Keratinocyte (primary cell): ENCODE measurements at regions not wholly inside any gene's neighbourhood (a gene's known extent, or its start where the extent isn't known, plus 50 kb on each side); places are given as distances from the start of the nearest gene placed in this dataset.

Experiments used
- DNase-seq: peaks from one replicate; pipeline ENCODE4 v3.0.0-alpha.2; 2011; ENCODE audit warnings: low read depth, missing footprints, low spot score
- FAIRE-seq: peaks from 2 replicates; lab custom pipeline; 2011; peaks lifted over from hg19 to GRCh38; lab: Jason Lieb, UNC
- H2AFZ ChIP-seq: 2 replicates; pipeline ENCODE4 v1.6.0; 2012; ENCODE audit warnings: low read length, control low read depth, inconsistent platforms; ENCODE audit not compliant: control insufficient read depth
- H3K27ac ChIP-seq: 2 replicates; pipeline ENCODE4 v1.5.1; 2011; ENCODE audit warnings: low read length; ENCODE audit not compliant: control insufficient read depth, insufficient read depth
- H3K27me3 ChIP-seq: 3 replicates; pipeline ENCODE4 v1.6.0; 2011; ENCODE audit warnings: low read length; ENCODE audit not compliant: control insufficient read depth, insufficient read depth; ENCODE audit errors: extremely low read depth
- H3K36me3 ChIP-seq, 2 experiments: 2 replicates in 1 of 2; 3 replicates in 1 of 2; pipeline ENCODE4 v1.5.1; 2011; ENCODE audit warnings: low read length in 2 of 2, mild to moderate bottlenecking in 1 of 2; ENCODE audit not compliant: control insufficient read depth in 2 of 2, insufficient read depth in 2 of 2; ENCODE audit errors: extremely low read depth in 1 of 2
- H3K4me1 ChIP-seq: 3 replicates; pipeline ENCODE4 v1.5.1; 2011; ENCODE audit warnings: low read length; ENCODE audit not compliant: control insufficient read depth, insufficient read depth; ENCODE audit errors: extremely low read depth
- H3K4me2 ChIP-seq: 3 replicates; pipeline ENCODE4 v1.6.0; 2011; ENCODE audit warnings: low read depth, low read length; ENCODE audit not compliant: control insufficient read depth, insufficient read depth; ENCODE audit errors: extremely low read depth
- H3K4me3 ChIP-seq, 3 experiments: fragments of 200-600 bp in 1 of 3; sonication (generic) in 1 of 3; 2 replicates in 2 of 3; 3 replicates in 1 of 3; pipeline ENCODE4 v1.5.1; 2011 to 2016; ENCODE audit warnings: low read length in 3 of 3, mild to moderate bottlenecking in 3 of 3, control low read depth in 2 of 3, inconsistent platforms in 1 of 3, low read depth in 1 of 3, mixed read lengths in 1 of 3, mixed run types in 1 of 3, moderate library complexity in 1 of 3; ENCODE audit not compliant: control insufficient read depth in 2 of 3, insufficient read depth in 2 of 3; ENCODE audit errors: extremely low read depth in 1 of 3
- H3K79me2 ChIP-seq: 2 replicates; pipeline ENCODE4 v1.6.0; 2012; ENCODE audit warnings: low read length; ENCODE audit not compliant: control insufficient read depth, insufficient read depth
- H3K9ac ChIP-seq: 3 replicates; pipeline ENCODE4 v1.6.0; 2011; ENCODE audit warnings: low read length; ENCODE audit not compliant: control insufficient read depth, insufficient read depth; ENCODE audit errors: extremely low read depth
- H3K9me1 ChIP-seq: 3 replicates; pipeline ENCODE4 v1.6.0; 2011; ENCODE audit warnings: low read length; ENCODE audit not compliant: control insufficient read depth, insufficient read depth; ENCODE audit errors: extremely low read depth
- H3K9me3 ChIP-seq: 2 replicates; pipeline ENCODE4 v1.5.1; 2012; ENCODE audit warnings: low read depth, low read length; ENCODE audit not compliant: control insufficient read depth
- H4K20me1 ChIP-seq: 3 replicates; pipeline ENCODE4 v1.6.0; 2011; ENCODE audit warnings: low read length; ENCODE audit not compliant: control insufficient read depth, insufficient read depth; ENCODE audit errors: extremely low read depth
- CTCF ChIP-seq, 3 experiments: IDR thresholded peaks in 1 of 3; conservative IDR thresholded peaks in 1 of 3; optimal IDR thresholded peaks in 1 of 3; 2 replicates in 2 of 3; 3 replicates in 1 of 3; pipeline versions ENCODE3 to v1.5.1; 2011; ENCODE audit warnings: low read length in 3 of 3, mild to moderate bottlenecking in 3 of 3, moderate library complexity in 2 of 3, control low read depth in 1 of 3, inconsistent platforms in 1 of 3; ENCODE audit not compliant: insufficient read depth in 2 of 3; ENCODE audit errors: extremely low read depth in 1 of 3
- EZH2 ChIP-seq: IDR thresholded peaks from one replicate; pipeline ENCODE4 v1.6.1; 2012; ENCODE audit warnings: inconsistent platforms, mild to moderate bottlenecking, low read length, moderate library complexity
- dilution Hi-C: fragments of 300-500 bp; cut with MboI; formaldehyde crosslinking; loops from one replicate; pipeline ENCODE4 v1.7.0; 2020; ENCODE audit warnings: low sequenced_read_pairs; ENCODE audit not compliant: extremely low pct_ligation_motif_present

GRCh38 chr1:217076902-217077301, 353.7 kb upstream of the ESRRG start:
- no peak for TF ChIP-seq CTCF (optimal IDR thresholded peaks at IDR 0.05 in 1 of 3, IDR thresholded peaks at IDR 0.05 in 1 of 3, conservative IDR thresholded peaks at IDR 0.05 in 1 of 3; ENCODE audit: extremely low read depth in 1 of 3, insufficient read depth in 2 of 3, low read length in 3 of 3)
- H3K4me2 ChIP-seq: no peak overlapping the region
- H3K4me3 ChIP-seq: no peak overlapping the region
- no peaks in the 10 kb centered on the region for H4K20me1 ChIP-seq
- H3K27me3 ChIP-seq: peaks cover 15% of the 10 kb centered on the region
- H3K27ac ChIP-seq: no peak overlapping the region
- no peaks in the 10 kb centered on the region for H3K9me3 ChIP-seq
- dilution Hi-C loops: no loop called here
- FAIRE-seq (no peak), DNase-seq (no peak)
- no peak overlapping the region for H2AFZ ChIP-seq
- H3K36me3 ChIP-seq: no peaks in the 10 kb centered on the region
- no peaks in the 10 kb centered on the region for H3K4me1 ChIP-seq
- H3K79me2 ChIP-seq: no peaks in the 10 kb centered on the region
- no peaks in the 10 kb centered on the region for H3K9me1 ChIP-seq
- H3K9ac ChIP-seq: no peak overlapping the region

GRCh38 chr1:217072926-217073325, 349.7 kb upstream of the ESRRG start:
- Histone ChIP-seq H3K36me3 (no peaks in the 10 kb centered on the region), H3K79me2 (no peaks in the 10 kb centered on the region), H3K4me2 (no peak overlapping the region), H2AFZ (no peak overlapping the region), H4K20me1 (no peaks in the 10 kb centered on the region), H3K27ac (no peak overlapping the region), H3K4me3 (no peak overlapping the region), H3K9me3 (no peaks in the 10 kb centered on the region), H3K9ac (no peak overlapping the region), H3K4me1 (peaks cover 2% of the 10 kb centered on the region), H3K27me3 (peaks cover 10% of the 10 kb centered on the region), H3K9me1 (no peaks in the 10 kb centered on the region)
- no peak for DNase-seq
- FAIRE-seq: no peak
- TF ChIP-seq EZH2: no peak
- TF ChIP-seq CTCF (optimal IDR thresholded peaks at IDR 0.05 in 1 of 3, IDR thresholded peaks at IDR 0.05 in 1 of 3, conservative IDR thresholded peaks at IDR 0.05 in 1 of 3; ENCODE audit: extremely low read depth in 1 of 3, insufficient read depth in 2 of 3, low read length in 3 of 3): no peak
- dilution Hi-C loops: no loop called here
